Cardiac muscle cell (in vitro differentiated cells and primary cell): ENCODE measurements at regions not wholly inside any gene's neighbourhood (a gene's known extent, or its start where the extent isn't known, plus 50 kb on each side); places are given as distances from the start of the nearest gene placed in this dataset.

Experiments used
- DNase-seq, 2 donors: peaks; one replicate each; pipeline versions ENCODE4 v3.0.0 to v3.0.0-alpha.2; 2010 to 2017; ENCODE audit warnings: low read depth in 1 of 2, low spot score in 1 of 2
- H3K27ac ChIP-seq: fragments of 200-600 bp; sonication (generic); 2 replicates; pipeline ENCODE4 v1.5.1; 2016
- H3K27me3 ChIP-seq: fragments of 200-600 bp; sonication (generic); 2 replicates; pipeline ENCODE4 v1.6.0; 2016; ENCODE audit warnings: control low read depth
- H3K36me3 ChIP-seq: fragments of 200-600 bp; sonication (generic); 2 replicates; pipeline ENCODE4 v1.5.1; 2016; ENCODE audit warnings: control low read depth
- H3K4me1 ChIP-seq: fragments of 200-600 bp; sonication (generic); 2 replicates; pipeline ENCODE4 v1.8.1; 2017; ENCODE audit warnings: low read depth, mild to moderate bottlenecking, mixed run types
- H3K4me3 ChIP-seq: fragments of 200-600 bp; sonication (generic); 2 replicates; pipeline ENCODE4 v1.5.1; 2016; ENCODE audit warnings: mild to moderate bottlenecking
- H3K9me3 ChIP-seq: fragments of 200-600 bp; sonication (generic); 2 replicates; pipeline ENCODE4 v1.5.1; 2017; ENCODE audit warnings: low read depth, mild to moderate bottlenecking, control low read depth
- CTCF ChIP-seq: IDR thresholded peaks from 2 replicates; pipeline ENCODE4 v1.5.1; 2012; ENCODE audit warnings: low read depth, mild to moderate bottlenecking, low read length

- no peaks in the 10 kb centered on the region for H3K36me3 ChIP-seq
- no peaks in the 10 kb centered on the region for H3K9me3 ChIP-seq
- H3K4me1 ChIP-seq = no peaks in the 10 kb centered on the region
- no peak for TF ChIP-seq CTCF
- no peak overlapping the region for H3K27ac ChIP-seq
- H3K27me3 ChIP-seq = no peaks in the 10 kb centered on the region
- no peak for DNase-seq
- no peak overlapping the region for H3K4me3 ChIP-seq
Observed at GRCh38 chr6:71396410-71396801, 107.8 kb downstream of the OGFRL1 start.

- H3K4me1 ChIP-seq = peaks cover 10% of the 10 kb centered on the region
- no peaks in the 10 kb centered on the region for H3K9me3 ChIP-seq
- no peaks in the 10 kb centered on the region for H3K36me3 ChIP-seq
- no peak for TF ChIP-seq CTCF
- H3K4me3 ChIP-seq = no peak overlapping the region
- H3K27me3 ChIP-seq = no peaks in the 10 kb centered on the region
- H3K27ac ChIP-seq = no peak overlapping the region
- no peak for DNase-seq
Observed at GRCh38 chr6:71399279-71399678, 110.7 kb downstream of the OGFRL1 start.

GRCh38 chr6:71400852-71401251 lies 112.2 kb downstream of the OGFRL1 start:
- H3K27me3 ChIP-seq = no peaks in the 10 kb centered on the region
- H3K9me3 ChIP-seq = no peaks in the 10 kb centered on the region
- DNase-seq = no peak
- H3K27ac ChIP-seq = no peak overlapping the region
- no peak overlapping the region for H3K4me3 ChIP-seq
- no peak for TF ChIP-seq CTCF
- H3K4me1 ChIP-seq = peaks cover 13% of the 10 kb centered on the region
- H3K36me3 ChIP-seq = no peaks in the 10 kb centered on the region

- Histone ChIP-seq H3K27me3 (no peaks in the 10 kb centered on the region), H3K27ac (no peak overlapping the region), H3K4me3 (no peak overlapping the region), H3K4me1 (peaks cover 13% of the 10 kb centered on the region), H3K9me3 (no peaks in the 10 kb centered on the region), H3K36me3 (no peaks in the 10 kb centered on the region)
- TF ChIP-seq CTCF = no peak
- no peak for DNase-seq
Observed at GRCh38 chr6:71402096-71402495, 113.5 kb downstream of the OGFRL1 start.

- Histone ChIP-seq H3K36me3 (no peaks in the 10 kb centered on the region), H3K4me3 (no peak overlapping the region), H3K27me3 (no peaks in the 10 kb centered on the region), H3K9me3 (no peaks in the 10 kb centered on the region), H3K4me1 (peaks cover 13% of the 10 kb centered on the region), H3K27ac (peak overlapping the region; percentile 49)
- peak in 1 of 2 donors; percentile 44 for DNase-seq
- TF ChIP-seq CTCF = no peak
Observed at GRCh38 chr6:71403422-71404134, 115.0 kb downstream of the OGFRL1 start.
